Loucy (cell line): ENCODE measurements at regions not wholly inside any gene's neighbourhood (a gene's known extent, or its start where the extent isn't known, plus 50 kb on each side); places are given as distances from the start of the nearest gene placed in this dataset.
"Not testable (repeated sequence)": the region's sequence is repeated elsewhere in the genome, so short reads cannot be mapped to it uniquely, and the experiment has no call there.

Source experiments
- EZH2phosphoT487 ChIP-seq: fragments of 200-600 bp; IDR thresholded peaks from 2 replicates; pipeline ENCODE4 v1.6.1; 2018; ENCODE audit warnings: antibody characterized with exemption, mild to moderate bottlenecking, moderate library complexity, borderline replicate concordance
- TF ChIP-seq, protein P1 (sequence below): fragments of 200-600 bp; sonication (generic); conservative IDR thresholded peaks from 2 replicates; pipeline ENCODE4 v1.5.1; 2014; ENCODE audit warnings: mild to moderate bottlenecking, antibody characterized with exemption, low read length

DNA sequence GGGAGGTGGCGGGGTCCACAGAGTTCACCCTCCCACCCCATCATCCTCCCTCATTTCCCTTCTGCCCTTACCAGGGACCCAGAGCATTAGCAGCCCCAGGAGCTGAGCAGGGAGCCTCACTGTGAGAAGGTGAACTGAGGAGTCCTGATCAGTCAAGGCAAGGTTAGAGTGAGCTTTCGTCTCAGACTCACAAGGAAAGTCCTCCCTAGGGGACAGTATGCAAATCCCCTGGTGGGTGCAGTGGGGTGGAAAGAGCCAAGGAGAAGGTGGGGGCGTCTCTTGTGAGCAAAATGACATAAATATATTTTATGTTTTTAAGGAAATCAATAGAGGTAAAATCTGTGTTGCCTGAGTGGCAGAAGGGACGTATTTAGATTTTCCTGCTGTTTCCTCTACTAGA lies 329.1 kb downstream of the RPIA start:
- TF ChIP-seq, protein P1, sequence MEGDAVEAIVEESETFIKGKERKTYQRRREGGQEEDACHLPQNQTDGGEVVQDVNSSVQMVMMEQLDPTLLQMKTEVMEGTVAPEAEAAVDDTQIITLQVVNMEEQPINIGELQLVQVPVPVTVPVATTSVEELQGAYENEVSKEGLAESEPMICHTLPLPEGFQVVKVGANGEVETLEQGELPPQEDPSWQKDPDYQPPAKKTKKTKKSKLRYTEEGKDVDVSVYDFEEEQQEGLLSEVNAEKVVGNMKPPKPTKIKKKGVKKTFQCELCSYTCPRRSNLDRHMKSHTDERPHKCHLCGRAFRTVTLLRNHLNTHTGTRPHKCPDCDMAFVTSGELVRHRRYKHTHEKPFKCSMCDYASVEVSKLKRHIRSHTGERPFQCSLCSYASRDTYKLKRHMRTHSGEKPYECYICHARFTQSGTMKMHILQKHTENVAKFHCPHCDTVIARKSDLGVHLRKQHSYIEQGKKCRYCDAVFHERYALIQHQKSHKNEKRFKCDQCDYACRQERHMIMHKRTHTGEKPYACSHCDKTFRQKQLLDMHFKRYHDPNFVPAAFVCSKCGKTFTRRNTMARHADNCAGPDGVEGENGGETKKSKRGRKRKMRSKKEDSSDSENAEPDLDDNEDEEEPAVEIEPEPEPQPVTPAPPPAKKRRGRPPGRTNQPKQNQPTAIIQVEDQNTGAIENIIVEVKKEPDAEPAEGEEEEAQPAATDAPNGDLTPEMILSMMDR, result not testable (repeated sequence)
- not testable (repeated sequence) for TF ChIP-seq EZH2phosphoT487
